ENCODE measurements at regions not wholly inside any gene's neighbourhood (a gene's known extent, or its start where the extent isn't known, plus 50 kb on each side); places are given as distances from the start of the nearest gene placed in this dataset.

GRCh38 chr10:8811201-8811600 lies 756.7 kb downstream of the GATA3 start:
- intact Hi-C loops (cut with micrococcal nuclease; ENCODE audit: unreplicated experiment) (no loop called here), in situ Hi-C loops (cut with MboI) (no loop called here)
- CTCF ChIA-PET, result no interaction called here
- Histone ChIP-seq H3K27ac (ENCODE audit: control insufficient read depth, insufficient read depth) (no peak overlapping the region), H3K4me2 (ENCODE audit: control insufficient read depth, insufficient read depth) (no peak overlapping the region), H4K20me1 (ENCODE audit: control insufficient read depth, insufficient read depth) (no peaks in the 10 kb centered on the region), H3K79me2 (ENCODE audit: control insufficient read depth, insufficient read depth, low read length) (no peaks in the 10 kb centered on the region), H3K9ac (ENCODE audit: control insufficient read depth, insufficient read depth, low read length) (no peak overlapping the region), H3K4me3 (no peak overlapping the region), H3K4me1 (ENCODE audit: control insufficient read depth, insufficient read depth, low read length) (no peaks in the 10 kb centered on the region), H3K27me3 (replicated peaks in 1 of 2; ENCODE audit: control insufficient read depth in 2 of 2, insufficient read depth in 2 of 2, low read length in 1 of 2) (no peaks in the 10 kb centered on the region), H3K36me3 (ENCODE audit: control insufficient read depth in 2 of 2, insufficient read depth in 2 of 2, low read length in 1 of 2) (no peaks in the 10 kb centered on the region), H3K9me3 (replicated peaks; ENCODE audit: control insufficient read depth, insufficient read depth, low read length) (no peaks in the 10 kb centered on the region), H2AFZ (ENCODE audit: control insufficient read depth, low read depth, low read length) (no peak overlapping the region)
- RAD21 ChIA-PET (ENCODE audit: unreplicated experiment), result no interaction called here
- TF ChIP-seq KAT2A (conservative IDR thresholded peaks at IDR 0.05; ENCODE audit: control insufficient read depth, low read depth, low read length), result no peak
- no peak for TF ChIP-seq ZNF217 (IDR thresholded peaks at IDR 0.05)
- TF ChIP-seq SRF (IDR thresholded peaks at IDR 0.05; ENCODE audit: low read depth in 2 of 2, low read length in 2 of 2), result no peak
- no peak for TF ChIP-seq SREBF2 (IDR thresholded peaks at IDR 0.05; ENCODE audit: low read length)
- TF ChIP-seq BCL11A (IDR thresholded peaks at IDR 0.05; ENCODE audit: low read depth, low read length), result no peak
- no peak for TF ChIP-seq TCF12 (IDR thresholded peaks at IDR 0.05; ENCODE audit: low read depth, low read length)
- no peak for TF ChIP-seq BCL3 (IDR thresholded peaks at IDR 0.05; ENCODE audit: borderline replicate concordance, insufficient read depth, low read depth, low read length, poor library complexity, severe bottlenecking)
- no peak for TF ChIP-seq HSF1 (IDR thresholded peaks at IDR 0.05; ENCODE audit: low read depth, low read length)
- TF ChIP-seq CREB1 (IDR thresholded peaks at IDR 0.05; ENCODE audit: low read depth), result no peak
- no peak for TF ChIP-seq IRF4 (IDR thresholded peaks at IDR 0.05; ENCODE audit: low read depth, low read length)
- no peak for TF ChIP-seq EP300 (IDR thresholded peaks at IDR 0.05; ENCODE audit: borderline replicate concordance in 1 of 2, control insufficient read depth in 1 of 2, low read depth in 2 of 2, low read length in 2 of 2)
- no peak for TF ChIP-seq CBFB (IDR thresholded peaks at IDR 0.05; ENCODE audit: low read depth)
- no peak for TF ChIP-seq DPF2 (IDR thresholded peaks at IDR 0.05)
- no peak for TF ChIP-seq HDAC2 (IDR thresholded peaks at IDR 0.05)
- TF ChIP-seq CBX5 (IDR thresholded peaks at IDR 0.05; ENCODE audit: low read depth), result no peak
- TF ChIP-seq BRCA1 (IDR thresholded peaks at IDR 0.05; ENCODE audit: low read depth, low read length), result no peak
- TF ChIP-seq JUNB (IDR thresholded peaks at IDR 0.05), result no peak
- SMC1A ChIA-PET (ENCODE audit: uncharacterized antibody, unreplicated experiment), result no interaction called here
- FAIRE-seq, result no peak
- WGBS (ENCODE audit: insufficient coverage, insufficient replicate concordance, low lambda C conversion rate, missing lambda C conversion rate), result 6% methylated on average over 1 of the region's 1 CpG
- no peak for DNase-seq (ENCODE audit: low read depth, low spot score)
- no TSS peak for BruUV-seq (replicated peaks)
- POLR2A ChIA-PET, result no interaction called here
- ATAC-seq, result no peak
